CD4-positive, alpha-beta T cell (primary cell): ENCODE measurements at regions not wholly inside any gene's neighbourhood (a gene's known extent, or its start where the extent isn't known, plus 50 kb on each side); places are given as distances from the start of the nearest gene placed in this dataset.

Experiments used
- ATAC-seq: fragments of 200-7000 bp; cut with Tn5 transposase; one replicate; pipeline ENCODE4 v1.10.0; 2022; ENCODE audit warnings: mild to moderate bottlenecking; ENCODE audit not compliant: poor library complexity
- CTCF ChIA-PET: fragments of 350-600 bp; sonication (Branson Sonifier 250); formaldehyde crosslinking; loops from one replicate; lab custom pipeline; 2021; ENCODE audit warnings: antibody characterized with exemption, inconsistent platforms; lab: Charles Lee
- POLR2A ChIA-PET: fragments of 350-600 bp; sonication (Branson Sonifier 250); formaldehyde crosslinking; loops from one replicate; lab custom pipeline; 2021; ENCODE audit warnings: antibody characterized with exemption, inconsistent platforms; lab: Charles Lee
- DNase-seq, 14 experiments: peaks; one replicate each; pipeline ENCODE4 v3.0.0-alpha.2; 2013 to 2020; ENCODE audit warnings: mixed read lengths in 2 of 14
- H3K27ac ChIP-seq, 2 donors: one replicate each; pipeline versions ENCODE4 v1.5.1 to v1.7.0; 2013; ENCODE audit warnings: low read length in 2 of 2, low read depth in 1 of 2, mild to moderate bottlenecking in 1 of 2
- H3K27me3 ChIP-seq, 2 experiments: 1 replicate in 1 of 2; 2 replicates in 1 of 2; pipeline versions ENCODE4 v1.6.1 to v1.7.0; 2013; ENCODE audit warnings: low read length in 2 of 2, control low read depth in 1 of 2, mild to moderate bottlenecking in 1 of 2, moderate library complexity in 1 of 2; ENCODE audit not compliant: insufficient read depth in 2 of 2, control insufficient read depth in 1 of 2
- H3K36me3 ChIP-seq: one replicate; pipeline ENCODE4 v1.6.1; 2013; ENCODE audit warnings: low read length, control low read depth; ENCODE audit not compliant: insufficient read depth
- H3K4me1 ChIP-seq: one replicate; pipeline ENCODE4 v1.6.1; 2013; ENCODE audit warnings: low read length, control low read depth; ENCODE audit not compliant: insufficient read depth
- H3K4me3 ChIP-seq: one replicate; pipeline ENCODE4 v1.5.1; 2013; ENCODE audit warnings: mild to moderate bottlenecking, low read length, moderate library complexity
- H3K9me3 ChIP-seq, 2 experiments: 1 replicate in 1 of 2; 2 replicates in 1 of 2; pipeline versions ENCODE4 v1.6.1 to v1.7.0; 2013; ENCODE audit warnings: low read length in 2 of 2, mild to moderate bottlenecking in 2 of 2, control low read depth in 1 of 2, moderate library complexity in 1 of 2; ENCODE audit not compliant: control insufficient read depth in 1 of 2, insufficient read depth in 1 of 2
- H3K27ac Mint-ChIP-seq: one replicate; pipeline ENCODE4 v1.8.0; 2020; ENCODE audit warnings: mixed read lengths
- H3K27me3 Mint-ChIP-seq: one replicate; pipeline ENCODE4 v1.8.0; 2021; ENCODE audit warnings: mixed read lengths
- H3K36me3 Mint-ChIP-seq: one replicate; pipeline ENCODE4 v1.8.0; 2021; ENCODE audit warnings: low read depth, mixed read lengths
- H3K4me1 Mint-ChIP-seq: one replicate; pipeline ENCODE4 v1.8.0; 2021; ENCODE audit warnings: low read depth, mixed read lengths
- H3K4me3 Mint-ChIP-seq: one replicate; pipeline ENCODE4 v1.8.0; 2020; ENCODE audit warnings: mild to moderate bottlenecking, mixed read lengths
- H3K9me3 Mint-ChIP-seq: one replicate; pipeline ENCODE4 v1.8.0; 2020; ENCODE audit warnings: mixed read lengths
- CTCF ChIP-seq: fragments of 200-600 bp; IDR thresholded peaks from one replicate; pipeline ENCODE4 v1.8.0; 2022; ENCODE audit warnings: antibody characterized with exemption, mild to moderate bottlenecking
- intact Hi-C, 2 experiments: fragments of 100-400 bp; cut with DNase I in 1 of 2; cut with micrococcal nuclease in 1 of 2; formaldehyde crosslinking; loops; one replicate each; pipeline versions ENCODE4 v1.15.1 to v1.9.0; 2023 to 2025; cut with DNase I, micrococcal nuclease

DNA sequence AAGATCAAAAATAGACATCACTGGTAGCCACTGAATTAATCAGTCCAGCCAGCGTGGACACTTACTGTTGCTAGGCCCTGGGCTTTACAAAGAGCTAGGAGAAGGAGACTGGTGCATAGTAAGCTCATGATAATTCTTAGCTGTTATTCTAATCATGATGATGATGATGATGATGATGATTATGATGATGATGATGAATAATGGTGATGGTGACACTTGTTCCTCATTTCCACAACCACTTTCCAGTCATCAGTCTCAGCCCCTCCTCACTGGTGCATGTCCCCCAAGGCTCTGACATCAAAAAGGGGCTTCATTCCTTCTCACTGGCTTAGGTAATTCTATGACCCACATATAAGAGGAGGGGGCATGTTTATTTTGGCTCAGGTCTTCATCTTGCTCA, 701.0 kb downstream of the PTPRU start:
- no peak for ATAC-seq
- H3K9me3 Mint-ChIP-seq = no peaks in the 10 kb centered on the region
- intact Hi-C loops = no loop called here
- Histone ChIP-seq H3K27me3 (no peaks in the 10 kb centered on the region), H3K4me3 (no peak overlapping the region), H3K27ac (no peak overlapping the region), H3K36me3 (no peaks in the 10 kb centered on the region), H3K4me1 (no peaks in the 10 kb centered on the region), H3K9me3 (peaks cover 0 to 2% of the 10 kb centered on the region in 2 experiments)
- ChIA-PET POLR2A (no interaction called here), CTCF (no interaction called here)
- H3K4me3 Mint-ChIP-seq = no peak overlapping the region
- H3K27ac Mint-ChIP-seq = no peak overlapping the region
- H3K36me3 Mint-ChIP-seq = no peaks in the 10 kb centered on the region
- peaks cover 24% of the 10 kb centered on the region for H3K27me3 Mint-ChIP-seq
- no peak for DNase-seq
- no peaks in the 10 kb centered on the region for H3K4me1 Mint-ChIP-seq
- no peak for TF ChIP-seq CTCF

GRCh38 chr1:29936031-29936544, 699.8 kb downstream of the PTPRU start:
- DNase-seq = no peak
- H3K9me3 ChIP-seq = no peaks in the 10 kb centered on the region
- no peak overlapping the region for H3K4me3 ChIP-seq
- no peak overlapping the region for H3K27ac Mint-ChIP-seq
- no peaks in the 10 kb centered on the region for H3K4me1 ChIP-seq
- H3K27ac ChIP-seq = no peak overlapping the region
- ChIA-PET POLR2A (no interaction called here), CTCF (no interaction called here)
- H3K27me3 Mint-ChIP-seq = peaks cover 35% of the 10 kb centered on the region
- no peaks in the 10 kb centered on the region for H3K4me1 Mint-ChIP-seq
- H3K36me3 Mint-ChIP-seq = no peaks in the 10 kb centered on the region
- peaks cover 3 to 4% of the 10 kb centered on the region in 2 experiments for H3K27me3 ChIP-seq
- no peak overlapping the region for H3K4me3 Mint-ChIP-seq
- no peak for TF ChIP-seq CTCF
- H3K36me3 ChIP-seq = no peaks in the 10 kb centered on the region
- intact Hi-C loops = no loop called here
- ATAC-seq = no peak
- no peaks in the 10 kb centered on the region for H3K9me3 Mint-ChIP-seq

DNA sequence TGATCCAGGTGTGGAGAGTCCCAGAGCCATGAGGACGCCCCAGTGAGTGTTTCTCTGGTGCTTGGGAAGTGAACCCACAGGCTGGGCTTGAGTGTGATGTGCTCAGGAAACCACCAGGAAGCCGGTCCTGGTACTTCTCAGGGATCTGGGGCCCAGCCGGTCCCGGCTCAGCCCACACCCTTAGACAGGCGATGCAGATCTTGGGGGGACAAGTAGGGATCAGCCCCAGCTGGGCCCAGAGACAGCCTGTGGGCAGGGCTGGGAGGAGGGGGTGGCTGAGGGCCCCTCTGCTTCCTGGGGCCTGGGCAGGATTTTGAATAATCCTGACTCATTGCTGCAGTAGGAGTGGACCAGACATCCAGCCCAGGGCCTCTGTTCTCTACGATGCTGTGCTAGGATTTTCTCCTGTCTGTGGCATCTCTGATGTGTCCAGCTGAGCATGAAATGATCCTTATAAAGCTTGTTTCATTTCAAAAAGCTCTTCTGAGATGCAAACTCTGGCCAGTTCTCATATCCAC, 698.0 kb downstream of the PTPRU start:
- Histone ChIP-seq H3K4me3 (no peak overlapping the region), H3K9me3 (no peaks in the 10 kb centered on the region), H3K27me3 (peaks cover 9 to 13% of the 10 kb centered on the region in 2 experiments), H3K27ac (no peak overlapping the region), H3K36me3 (no peaks in the 10 kb centered on the region), H3K4me1 (no peaks in the 10 kb centered on the region)
- no peak for DNase-seq
- H3K27me3 Mint-ChIP-seq = peaks cover 41% of the 10 kb centered on the region
- ChIA-PET POLR2A (no interaction called here), CTCF (no interaction called here)
- ATAC-seq = no peak
- intact Hi-C loops = no loop called here
- H3K4me1 Mint-ChIP-seq = no peaks in the 10 kb centered on the region
- H3K4me3 Mint-ChIP-seq = no peak overlapping the region
- H3K36me3 Mint-ChIP-seq = no peaks in the 10 kb centered on the region
- H3K27ac Mint-ChIP-seq = no peak overlapping the region
- H3K9me3 Mint-ChIP-seq = no peaks in the 10 kb centered on the region
- TF ChIP-seq CTCF = no peak
